ENCODE measurements at regions not wholly inside any gene's neighbourhood (a gene's known extent, or its start where the extent isn't known, plus 50 kb on each side); places are given as distances from the start of the nearest gene placed in this dataset.

GRCh38 chr21:20618878-20619277, 379.3 kb upstream of the NCAM2 start:
- TF ChIP-seq EZH2 (optimal IDR thresholded peaks at IDR 0.05; ENCODE audit: low read depth, low read length) (no peak), CTCF (IDR thresholded peaks at IDR 0.05; ENCODE audit: low read length) (no peak)

Data from MM.1S (cell line).